Kasumi-1 (cell line): ENCODE measurements at regions not wholly inside any gene's neighbourhood (a gene's known extent, or its start where the extent isn't known, plus 50 kb on each side); places are given as distances from the start of the nearest gene placed in this dataset.
A peak's percentile ranks its signal among the peaks of the same experiment; 100 is the strongest.
"Not testable (repeated sequence)": the region's sequence is repeated elsewhere in the genome, so short reads cannot be mapped to it uniquely, and the experiment has no call there.

Experiments used
- DNase-seq, 2 experiments: peaks; one replicate each; lab custom pipeline; 2025; lab: John Stamatoyannopoulos, UW

GRCh38 chr2:149800624-149801542 lies 213.3 kb upstream of the MMADHC start:
- DNase-seq: no peak

GRCh38 chr2:149799013-149799705 lies 211.6 kb upstream of the MMADHC start:
- DNase-seq: peak in 1 of 2 experiments; percentile 11

DNA sequence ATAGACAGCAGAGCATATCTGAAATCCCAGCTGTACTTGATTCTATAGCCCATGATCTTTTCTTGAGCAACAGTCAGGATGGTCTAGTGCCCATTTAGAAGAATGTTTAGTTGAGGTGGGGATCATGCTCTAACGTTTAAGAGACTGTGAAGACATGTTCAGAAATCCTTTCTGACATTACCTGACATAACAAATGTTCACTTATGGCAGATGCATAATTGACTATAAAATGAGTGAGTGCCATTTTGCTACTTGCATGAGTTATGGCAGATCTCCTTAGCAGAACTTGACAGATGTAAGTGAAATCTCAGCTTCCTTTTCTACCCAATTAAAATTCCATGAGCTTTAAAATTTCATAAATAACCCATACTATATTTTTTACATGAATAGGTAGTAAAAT lies 209.5 kb upstream of the MMADHC start:
- no peak for DNase-seq

DNA sequence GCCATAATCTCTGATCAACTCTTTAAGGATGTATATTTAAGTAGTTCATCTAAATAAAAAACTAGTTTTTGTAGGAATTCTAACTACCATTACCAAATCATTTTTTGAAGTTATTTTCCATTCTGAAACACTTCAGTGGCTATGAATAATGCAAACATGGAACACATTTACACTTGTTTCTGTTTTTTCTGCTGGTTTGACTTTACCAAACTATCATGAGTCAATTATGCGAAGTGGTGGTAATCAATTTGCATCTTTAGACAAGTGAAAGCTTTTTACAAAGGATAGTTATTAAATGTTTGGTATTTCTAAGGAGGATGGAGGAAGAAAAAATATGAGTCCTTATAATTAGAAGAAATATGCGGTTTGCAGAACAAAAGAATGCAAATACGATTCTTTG lies 202.0 kb upstream of the MMADHC start:
- DNase-seq: no peak

DNA sequence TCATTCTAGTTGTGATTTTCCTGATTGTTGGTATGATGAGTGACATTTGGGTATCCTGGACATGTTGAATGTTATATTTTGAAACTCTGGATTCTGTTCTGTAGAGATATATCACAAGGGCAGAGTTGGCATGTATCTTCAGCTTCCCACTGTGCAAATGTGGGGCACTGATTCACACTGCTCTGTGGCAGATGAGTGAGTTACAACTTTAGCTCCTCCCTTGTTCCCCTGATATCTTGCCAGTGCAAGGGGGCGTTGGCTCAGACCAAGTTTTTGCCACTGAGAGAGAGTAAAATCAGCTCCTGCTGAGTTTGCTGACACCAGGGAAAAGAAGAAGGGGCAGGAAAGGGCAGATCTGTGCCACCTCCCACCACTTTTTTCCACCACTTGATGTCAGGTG lies 199.6 kb upstream of the MMADHC start:
- DNase-seq: no peak

- DNase-seq: no peak
Measured at GRCh38 chr2:149783284-149783683, 195.7 kb upstream of the MMADHC start.

GRCh38 chr2:149782572-149782971 lies 195.0 kb upstream of the MMADHC start:
- no peak for DNase-seq

GRCh38 chr2:149781263-149781808 lies 193.8 kb upstream of the MMADHC start:
- no peak for DNase-seq

DNA sequence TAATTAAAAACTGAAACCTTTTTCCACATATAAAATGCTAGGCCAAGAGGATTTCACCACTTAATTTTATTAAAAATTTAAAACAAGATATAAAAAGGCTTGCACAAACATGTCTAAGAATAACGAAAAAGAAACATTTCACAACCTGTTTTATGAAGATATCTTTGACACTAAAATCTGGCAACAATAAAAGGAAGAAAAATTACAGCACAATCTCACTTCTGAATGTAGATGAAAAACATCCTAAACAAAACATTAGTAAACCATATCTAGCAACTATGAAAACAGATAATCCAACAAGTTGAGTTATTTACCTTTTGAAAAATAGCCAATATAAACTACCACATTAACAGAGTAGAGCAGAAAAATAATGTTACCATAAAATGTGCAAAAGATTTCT lies 185.4 kb upstream of the MMADHC start:
- no peak for DNase-seq

GRCh38 chr2:149768320-149768799 lies 180.8 kb upstream of the MMADHC start:
- no peak for DNase-seq

DNA sequence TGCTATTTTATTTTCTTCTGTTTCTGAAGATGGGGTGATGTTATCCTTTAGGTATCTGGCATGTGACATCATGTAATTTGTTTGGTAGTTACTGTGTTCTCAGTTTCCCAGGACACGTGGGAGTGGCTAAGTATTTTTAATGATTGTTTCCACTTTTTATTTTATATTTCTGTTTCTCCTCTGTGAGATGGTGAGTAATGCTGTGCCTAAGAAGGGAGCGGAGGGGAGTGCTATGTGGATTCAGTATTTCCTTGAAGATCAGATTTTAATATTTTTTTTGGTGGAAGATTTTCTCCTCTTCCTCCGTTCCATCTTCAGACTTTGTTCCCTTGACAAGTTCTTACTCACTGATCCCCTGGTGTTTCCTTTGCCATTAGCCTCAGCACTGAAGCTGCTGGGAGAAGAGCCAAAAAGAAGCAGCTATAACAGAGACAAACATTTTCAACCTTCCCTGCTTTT lies 180.0 kb upstream of the MMADHC start:
- no peak for DNase-seq

DNA sequence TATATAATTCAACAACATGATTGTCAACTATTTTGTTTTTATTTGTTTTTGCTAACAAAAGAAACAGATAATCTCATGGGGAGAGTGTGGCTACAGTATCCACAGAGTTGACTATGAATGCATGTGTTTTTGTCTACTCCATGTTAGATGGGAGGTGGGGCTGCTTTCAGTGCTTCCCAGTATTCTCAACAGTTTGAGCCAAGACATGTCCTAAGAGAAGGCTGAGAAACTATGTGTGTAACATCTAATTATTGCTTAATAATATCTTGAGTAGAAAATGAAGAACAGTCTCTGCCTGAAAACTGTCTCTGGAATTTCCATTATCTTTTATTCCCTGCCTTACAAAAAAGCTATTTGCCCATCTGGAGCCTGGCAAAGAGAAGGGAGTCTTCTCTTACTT lies 178.8 kb upstream of the MMADHC start:
- no peak for DNase-seq

GRCh38 chr2:149765636-149766035 lies 178.1 kb upstream of the MMADHC start:
- DNase-seq: no peak

DNA sequence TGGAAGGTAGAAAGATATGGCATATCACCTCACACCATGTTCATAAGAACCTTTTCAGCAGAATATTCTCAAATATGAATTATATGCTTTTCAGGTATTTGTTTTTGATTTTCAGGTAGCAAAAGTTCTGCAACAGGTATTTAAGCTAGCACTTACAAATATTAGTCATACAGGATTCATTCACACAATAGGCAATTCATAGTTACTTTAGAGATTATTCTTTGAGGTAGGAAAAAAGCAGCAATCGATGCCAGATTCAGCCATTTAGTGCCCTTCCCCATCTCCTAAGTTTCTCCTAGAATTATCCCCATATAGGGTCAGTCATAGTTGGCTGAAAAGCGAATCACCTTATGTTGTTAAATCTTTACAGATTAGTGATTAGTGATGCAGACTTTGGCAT lies 177.4 kb upstream of the MMADHC start:
- no peak for DNase-seq

DNA sequence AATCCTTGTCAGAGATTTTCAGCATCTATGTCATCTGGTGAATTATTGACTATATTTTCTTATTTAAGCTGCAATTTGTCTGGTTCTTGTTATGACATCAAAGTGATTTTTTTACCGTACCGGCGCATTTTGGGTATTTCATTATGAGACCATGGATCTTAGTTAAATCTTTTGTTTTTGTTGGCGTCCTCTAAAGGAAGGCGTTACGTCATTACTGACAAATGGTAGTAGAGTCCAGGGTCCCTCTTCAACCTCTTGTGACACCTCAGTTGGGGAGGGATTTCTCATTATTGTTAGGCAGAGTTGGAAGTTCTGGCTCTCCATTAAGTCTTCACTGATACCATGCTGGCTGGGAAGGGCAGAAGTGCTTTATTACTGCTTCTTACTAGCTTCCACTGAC lies 175.8 kb upstream of the MMADHC start:
- no peak for DNase-seq

DNA sequence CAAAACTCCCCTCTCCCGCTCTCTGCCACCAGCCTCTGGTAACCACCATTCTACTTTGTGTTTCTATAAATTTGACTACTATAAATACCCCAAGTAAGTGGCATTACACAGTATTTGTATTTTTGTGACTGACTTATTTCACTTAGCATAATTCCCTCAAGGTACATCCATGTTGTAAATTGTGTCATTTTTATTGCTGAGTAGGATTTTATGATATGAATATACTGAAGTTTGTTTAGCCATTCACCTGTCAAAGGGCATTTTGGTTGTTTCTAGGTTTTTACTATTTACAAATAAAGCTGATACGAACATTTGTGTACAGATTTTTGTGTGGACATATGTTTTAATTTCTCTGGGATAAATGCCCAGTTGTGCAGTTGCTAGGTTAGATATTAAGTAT lies 174.0 kb upstream of the MMADHC start:
- no peak for DNase-seq

GRCh38 chr2:149759382-149759781 lies 171.8 kb upstream of the MMADHC start:
- DNase-seq: not testable (repeated sequence)

- not testable (repeated sequence) for DNase-seq
Measured at GRCh38 chr2:149754722-149755121, 167.1 kb upstream of the MMADHC start.

DNA sequence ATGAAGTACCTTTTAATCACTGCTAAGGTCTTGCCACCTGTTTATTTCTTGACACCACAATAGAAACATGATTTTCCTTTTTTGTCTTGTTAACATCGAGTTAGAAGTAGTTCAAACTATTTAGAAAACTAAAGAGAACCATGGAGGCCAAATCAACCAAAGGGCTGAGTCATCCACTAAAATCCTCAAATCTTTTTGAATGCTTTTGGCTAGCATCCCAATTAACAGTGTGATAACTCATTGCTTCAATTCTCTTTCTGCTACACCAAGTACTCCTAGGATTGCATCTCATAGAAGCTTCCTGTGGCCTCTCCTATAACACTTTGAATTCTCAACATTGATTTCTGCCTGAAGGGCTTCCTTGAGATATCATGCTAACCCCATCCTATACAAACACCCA lies 159.9 kb upstream of the MMADHC start:
- DNase-seq: no peak

DNA sequence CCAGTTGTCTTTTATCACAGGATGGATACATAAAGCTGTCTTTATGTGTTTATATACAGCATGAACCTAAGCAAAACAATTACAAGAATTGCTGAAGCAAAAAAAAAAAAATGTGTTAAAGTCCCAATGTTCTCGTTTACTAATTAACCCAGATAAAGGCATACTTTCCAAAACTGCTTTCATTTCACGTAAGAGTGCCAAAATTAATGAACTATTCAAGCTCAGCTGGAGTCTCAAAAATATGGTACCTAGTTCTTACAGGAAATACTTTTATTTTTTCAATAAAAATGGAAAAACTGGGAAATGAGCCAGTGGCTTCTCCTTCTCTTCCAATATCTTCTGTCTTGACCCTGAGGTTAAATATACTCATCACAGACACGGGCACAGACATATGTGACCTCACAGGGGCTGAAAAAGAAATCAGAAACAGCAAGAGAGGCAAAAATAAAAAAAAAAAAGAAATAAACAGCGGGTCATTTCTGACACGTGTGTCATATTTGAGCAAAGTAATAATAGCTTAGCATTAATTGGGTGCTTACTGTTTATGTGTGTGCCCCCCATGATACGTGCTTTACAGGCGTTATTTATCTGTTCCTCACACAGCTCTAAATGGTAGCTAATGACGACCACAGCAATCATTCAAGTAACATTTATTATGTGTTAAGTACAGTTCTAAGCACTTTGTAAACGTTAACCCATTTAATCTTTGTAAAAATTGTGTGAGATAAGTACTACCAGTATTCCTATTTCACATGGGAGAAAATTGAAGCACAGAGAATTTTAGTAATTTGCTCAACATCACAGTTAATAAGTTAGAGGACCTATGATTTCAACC lies 158.0 kb upstream of the MMADHC start:
- DNase-seq: no peak

DNA sequence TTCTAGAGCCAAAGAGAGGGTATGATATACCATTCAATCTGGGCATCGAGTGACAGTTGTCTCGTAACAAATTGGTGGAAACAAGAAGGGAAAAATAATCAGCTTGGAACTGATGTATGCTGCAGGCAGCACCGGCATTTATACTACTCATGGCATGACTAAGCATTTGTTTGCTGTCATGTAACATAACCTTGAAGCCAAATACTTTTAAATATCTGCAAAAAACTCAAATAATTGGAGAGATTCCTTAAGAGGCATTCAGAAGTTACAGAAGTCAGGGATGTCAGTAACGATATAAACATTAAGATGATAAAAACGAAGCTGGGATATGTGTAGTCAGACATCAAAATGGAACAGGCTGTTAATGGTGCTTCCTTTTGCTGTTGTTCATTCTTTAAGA lies 157.3 kb upstream of the MMADHC start:
- DNase-seq: no peak
